CD4-positive, alpha-beta T cell treated with Interleukin-4 for 1 hour (primary cell): ENCODE measurements at regions not wholly inside any gene's neighbourhood (a gene's known extent, or its start where the extent isn't known, plus 50 kb on each side); places are given as distances from the start of the nearest gene placed in this dataset.

ENCODE experiments used
- DNase-seq, 2 donors: peaks; one replicate each; pipeline ENCODE4 v3.0.0-alpha.2; 2020 to 2022

GRCh38 chr22:48333816-48334735 lies 1493.6 kb downstream of the BRD1 start:
- no peak for DNase-seq

- no peak for DNase-seq
Observed at GRCh38 chr22:48333323-48333763, 1494.3 kb downstream of the BRD1 start.

GRCh38 chr22:48332438-48333322 lies 1495.0 kb downstream of the BRD1 start:
- no peak for DNase-seq

- no peak for DNase-seq
Observed at GRCh38 chr22:48331691-48332220, 1495.9 kb downstream of the BRD1 start.

GRCh38 chr22:48331266-48331665 lies 1496.4 kb downstream of the BRD1 start:
- no peak for DNase-seq

GRCh38 chr22:48327721-48328120 lies 1500.0 kb downstream of the BRD1 start:
- no peak for DNase-seq

- no peak for DNase-seq
Observed at GRCh38 chr22:48323746-48324145, 1503.9 kb downstream of the BRD1 start.

GRCh38 chr22:48322907-48323306 lies 1504.8 kb downstream of the BRD1 start:
- no peak for DNase-seq

- DNase-seq: no peak
Observed at GRCh38 chr22:48321986-48322545, 1505.6 kb downstream of the BRD1 start.

GRCh38 chr22:48320683-48321451 lies 1506.8 kb downstream of the BRD1 start:
- no peak for DNase-seq

- no peak for DNase-seq
Observed at GRCh38 chr22:48320048-48320682, 1507.5 kb downstream of the BRD1 start.

- DNase-seq: no peak
Observed at GRCh38 chr22:48319321-48320047, 1508.2 kb downstream of the BRD1 start.

GRCh38 chr22:48318575-48319320 lies 1508.9 kb downstream of the BRD1 start:
- no peak for DNase-seq

GRCh38 chr22:48318173-48318572 lies 1509.5 kb downstream of the BRD1 start:
- no peak for DNase-seq

- peak in 1 of 2 donors; percentile 7 for DNase-seq
Observed at GRCh38 chr22:48316257-48317250, 1511.1 kb downstream of the BRD1 start.

GRCh38 chr22:48315439-48316256 lies 1512.0 kb downstream of the BRD1 start:
- DNase-seq: peak in 1 of 2 donors; percentile 7

- no peak for DNase-seq
Observed at GRCh38 chr22:48314073-48314472, 1513.6 kb downstream of the BRD1 start.
